Gastroesophageal sphincter (tissue), 4 donors: ENCODE measurements at regions not wholly inside any gene's neighbourhood (a gene's known extent, or its start where the extent isn't known, plus 50 kb on each side); places are given as distances from the start of the nearest gene placed in this dataset.
"Not testable (repeated sequence)": the region's sequence is repeated elsewhere in the genome, so short reads cannot be mapped to it uniquely, and the experiment has no call there.

Source experiments
- ATAC-seq: fragments of 150-250 bp; one replicate; pipeline ENCODE4 v1.9.1; 2016; ENCODE audit warnings: mild to moderate bottlenecking, moderate library complexity
- H3K27ac ChIP-seq, 4 donors: fragments of 200-600 bp; sonication (generic) in 3 of 4; 1 replicate in 3 of 4; 2 replicates in 1 of 4; pipeline ENCODE4 v1.5.1; 2016 to 2019
- H3K27me3 ChIP-seq: fragments of 200-600 bp; sonication (generic); one replicate; pipeline ENCODE4 v1.5.1; 2019
- H3K36me3 ChIP-seq, 2 donors: fragments of 200-600 bp; sonication (generic); one replicate each; pipeline ENCODE4 v1.5.1; 2019; ENCODE audit warnings: control low read depth in 1 of 2
- H3K4me1 ChIP-seq, 3 donors: fragments of 200-600 bp; sonication (generic); 1 replicate in 2 of 3; 2 replicates in 1 of 3; pipeline ENCODE4 v1.5.1; 2016 to 2019; ENCODE audit warnings: control low read depth in 2 of 3
- H3K4me3 ChIP-seq, 2 donors: fragments of 200-600 bp; sonication (generic); one replicate each; pipeline ENCODE4 v1.5.1; 2019; ENCODE audit warnings: mild to moderate bottlenecking in 1 of 2, moderate library complexity in 1 of 2
- H3K9me3 ChIP-seq, 3 donors: fragments of 200-600 bp; sonication (generic); one replicate each; pipeline ENCODE4 v1.5.1; 2017 to 2019; ENCODE audit warnings: control low read depth in 2 of 3
- EP300 ChIP-seq: sonication (generic); formaldehyde crosslinking; IDR thresholded peaks from one replicate; pipeline ENCODE4 v1.6.1; 2017; ENCODE audit warnings: antibody characterized with exemption, mild to moderate bottlenecking
- POLR2A ChIP-seq, 2 donors: fragments of 450-650 bp; IDR thresholded peaks; one replicate each; pipeline ENCODE4 v1.6.1; 2017; ENCODE audit warnings: antibody characterized with exemption in 2 of 2, mild to moderate bottlenecking in 2 of 2, moderate library complexity in 1 of 2
- POLR2AphosphoS5 ChIP-seq: sonication (generic); formaldehyde crosslinking; IDR thresholded peaks from one replicate; pipeline ENCODE4 v1.6.1; 2017; ENCODE audit warnings: antibody characterized with exemption
- WGBS, 2 donors: methylation state at CpG; one replicate each; pipeline ENCODE4 v1.1.5; 2018; ENCODE audit warnings: low coverage in 1 of 2; 5-methylcytosine and 5-hydroxymethylcytosine counted together
- TF ChIP-seq, protein P1 (sequence below), 4 experiments: fragments of 200-600 bp in 2 of 4; fragments of 450-650 bp in 2 of 4; sonication (generic) in 1 of 4; IDR thresholded peaks; one replicate each; pipeline ENCODE4 v1.5.1; 2017 to 2019; ENCODE audit warnings: antibody characterized with exemption in 4 of 4, mild to moderate bottlenecking in 2 of 4, moderate library complexity in 2 of 4

DNA sequence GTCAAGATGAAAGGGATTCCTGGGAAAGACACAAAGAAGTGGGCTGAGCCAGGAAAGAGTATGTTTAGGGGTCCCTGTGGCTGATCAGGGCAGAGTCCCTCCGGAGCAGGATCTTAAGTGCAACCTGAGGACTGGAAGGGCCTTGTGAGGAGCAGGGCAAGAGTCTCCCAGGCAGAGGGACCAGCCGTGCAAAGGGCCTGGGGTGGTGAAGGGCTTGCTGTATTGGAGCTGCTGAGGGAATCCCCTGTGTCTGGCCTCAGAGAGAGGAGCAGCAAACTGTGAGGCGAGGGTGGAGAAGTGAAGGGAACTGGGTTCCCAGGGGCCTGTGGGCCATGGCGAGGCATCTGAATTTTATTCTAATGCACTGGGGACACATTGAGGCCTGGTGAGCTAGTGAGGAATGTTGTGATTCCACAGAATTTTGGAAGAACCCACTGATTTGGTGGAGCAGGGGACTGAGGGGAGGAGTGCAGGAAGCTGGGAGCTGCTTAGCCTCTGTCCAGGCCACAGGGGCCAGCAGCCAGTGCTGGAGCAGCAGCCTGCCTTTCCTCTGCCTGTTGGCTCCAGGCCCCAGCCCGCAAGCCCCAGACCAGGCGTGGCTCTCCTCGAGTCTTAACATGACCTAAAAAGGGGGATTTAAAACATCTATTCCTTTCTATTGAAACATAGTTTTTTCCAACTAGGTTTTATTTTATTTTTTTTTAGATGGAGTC, 138.4 kb upstream of the IGFBP3 start:
- Histone ChIP-seq H3K9me3 (peaks cover 0 to 6% (median 0%) of the 10 kb centered on the region in 3 donors), H3K27me3 (no peaks in the 10 kb centered on the region), H3K4me1 (no peaks in the 10 kb centered on the region), H3K4me3 (no peak overlapping the region), H3K36me3 (no peaks in the 10 kb centered on the region), H3K27ac (no peak overlapping the region)
- no peak for TF ChIP-seq POLR2AphosphoS5
- 54 to 74% methylated on average over 3 to 6 of the region's 7 CpGs for WGBS, 2 donors
- ATAC-seq = no peak

DNA sequence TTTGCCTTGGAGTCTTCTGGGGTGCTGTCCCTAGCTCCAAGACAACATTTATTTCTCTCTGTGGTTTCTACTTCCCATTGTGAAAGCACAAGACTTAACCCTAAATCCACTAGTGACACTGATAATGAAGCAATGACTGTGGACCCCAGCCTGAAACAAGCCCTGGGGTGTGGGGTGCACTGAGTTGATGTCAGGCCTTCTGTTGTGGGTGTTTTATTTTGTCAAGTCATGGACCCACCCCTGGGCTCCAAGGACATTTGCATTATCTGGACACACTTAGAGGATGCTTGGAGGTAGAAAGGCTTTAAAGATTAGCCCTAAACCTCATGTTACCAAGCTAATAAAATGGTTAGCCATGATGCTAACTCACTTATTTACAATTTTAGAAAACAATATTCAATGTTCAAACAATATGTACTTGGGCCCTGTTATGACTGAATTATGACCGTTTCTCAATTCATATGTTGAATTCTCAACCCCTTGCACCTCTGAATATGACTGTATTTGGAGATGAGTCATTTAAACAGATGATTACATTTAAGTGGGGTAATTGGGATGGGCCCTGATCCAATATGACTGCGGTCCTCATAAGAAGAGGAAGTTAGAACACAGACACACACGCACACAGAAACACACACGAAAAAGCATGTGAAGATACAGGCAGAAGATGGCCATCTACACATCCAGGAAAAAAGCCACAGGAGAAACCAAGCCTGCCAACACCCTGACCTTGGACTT, 137.2 kb upstream of the IGFBP3 start:
- peaks cover 0 to 6% (median 0%) of the 10 kb centered on the region in 3 donors for H3K9me3 ChIP-seq
- 82 to 93% methylated on average over 4 of the region's 4 CpGs for WGBS, 2 donors
- no peak for TF ChIP-seq POLR2A (IDR thresholded peaks at IDR 0.05)
- TF ChIP-seq, protein P1, sequence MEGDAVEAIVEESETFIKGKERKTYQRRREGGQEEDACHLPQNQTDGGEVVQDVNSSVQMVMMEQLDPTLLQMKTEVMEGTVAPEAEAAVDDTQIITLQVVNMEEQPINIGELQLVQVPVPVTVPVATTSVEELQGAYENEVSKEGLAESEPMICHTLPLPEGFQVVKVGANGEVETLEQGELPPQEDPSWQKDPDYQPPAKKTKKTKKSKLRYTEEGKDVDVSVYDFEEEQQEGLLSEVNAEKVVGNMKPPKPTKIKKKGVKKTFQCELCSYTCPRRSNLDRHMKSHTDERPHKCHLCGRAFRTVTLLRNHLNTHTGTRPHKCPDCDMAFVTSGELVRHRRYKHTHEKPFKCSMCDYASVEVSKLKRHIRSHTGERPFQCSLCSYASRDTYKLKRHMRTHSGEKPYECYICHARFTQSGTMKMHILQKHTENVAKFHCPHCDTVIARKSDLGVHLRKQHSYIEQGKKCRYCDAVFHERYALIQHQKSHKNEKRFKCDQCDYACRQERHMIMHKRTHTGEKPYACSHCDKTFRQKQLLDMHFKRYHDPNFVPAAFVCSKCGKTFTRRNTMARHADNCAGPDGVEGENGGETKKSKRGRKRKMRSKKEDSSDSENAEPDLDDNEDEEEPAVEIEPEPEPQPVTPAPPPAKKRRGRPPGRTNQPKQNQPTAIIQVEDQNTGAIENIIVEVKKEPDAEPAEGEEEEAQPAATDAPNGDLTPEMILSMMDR (IDR thresholded peaks at IDR 0.05) = no peak
- TF ChIP-seq EP300 = no peak
- TF ChIP-seq POLR2AphosphoS5 = no peak
- H3K4me3 ChIP-seq = no peak overlapping the region
- H3K27me3 ChIP-seq = no peaks in the 10 kb centered on the region
- no peaks in the 10 kb centered on the region for H3K4me1 ChIP-seq
- no peak overlapping the region for H3K27ac ChIP-seq
- ATAC-seq = no peak
- no peaks in the 10 kb centered on the region for H3K36me3 ChIP-seq

DNA sequence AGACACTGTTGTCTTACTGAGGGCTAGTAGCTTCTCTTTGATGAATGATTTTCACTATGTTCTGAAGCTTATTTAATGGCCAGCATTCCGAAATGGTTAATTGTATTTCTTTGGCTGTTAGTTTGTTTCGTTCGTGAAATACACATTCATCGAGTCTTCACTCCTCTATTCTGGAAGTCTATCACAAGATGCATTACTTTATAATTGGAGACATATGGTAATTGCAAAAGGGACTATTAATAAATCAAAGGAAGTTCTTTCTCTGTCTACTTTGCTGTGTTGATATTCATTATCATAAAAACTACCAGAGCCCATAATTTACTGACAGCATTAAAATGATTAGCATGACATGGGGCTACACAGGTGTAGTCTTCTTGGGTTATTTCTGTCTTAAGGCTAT, 133.8 kb upstream of the IGFBP3 start:
- Histone ChIP-seq H3K4me3 (no peak overlapping the region), H3K27me3 (no peaks in the 10 kb centered on the region), H3K9me3 (peaks cover 0 to 3% (median 0%) of the 10 kb centered on the region in 3 donors), H3K4me1 (no peaks in the 10 kb centered on the region), H3K27ac (no peak overlapping the region), H3K36me3 (no peaks in the 10 kb centered on the region)
- TF ChIP-seq EP300 (no peak), POLR2A (IDR thresholded peaks at IDR 0.05) (no peak), POLR2AphosphoS5 (no peak)
- TF ChIP-seq, protein P1 (IDR thresholded peaks at IDR 0.05) = no peak
- WGBS, 2 donors = 17 to 64% methylated on average over 4 of the region's 4 CpGs
- no peak for ATAC-seq

DNA sequence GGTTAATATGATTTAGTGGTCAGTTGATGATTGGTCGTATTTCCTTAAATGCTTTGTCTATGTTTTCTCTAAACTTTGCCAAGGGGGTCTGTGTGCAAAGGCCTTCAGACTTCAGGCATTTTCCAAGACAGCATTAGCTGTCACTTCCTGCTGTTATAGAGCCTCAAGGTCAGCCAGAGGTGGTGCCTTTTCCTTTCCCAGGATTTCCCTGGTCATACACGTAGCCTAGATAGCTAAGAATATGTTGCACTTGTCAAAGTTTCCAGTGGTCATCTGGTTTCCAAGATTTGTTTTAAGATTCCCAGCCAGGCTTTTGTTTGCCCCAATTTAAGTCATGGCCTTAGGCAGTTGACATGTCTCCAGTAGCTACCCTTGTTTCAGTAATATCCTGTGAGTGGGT, 133.2 kb upstream of the IGFBP3 start:
- no peak for TF ChIP-seq POLR2A (IDR thresholded peaks at IDR 0.05)
- no peak for TF ChIP-seq POLR2AphosphoS5
- TF ChIP-seq EP300 = no peak
- TF ChIP-seq, protein P1 (IDR thresholded peaks at IDR 0.05) = no peak
- ATAC-seq = no peak
- Histone ChIP-seq H3K27ac (no peak overlapping the region), H3K4me3 (no peak overlapping the region), H3K9me3 (no peaks in the 10 kb centered on the region), H3K27me3 (no peaks in the 10 kb centered on the region), H3K36me3 (no peaks in the 10 kb centered on the region), H3K4me1 (no peaks in the 10 kb centered on the region)
- WGBS, 2 donors = 28 to 68% methylated on average over 2 of the region's 2 CpGs

DNA sequence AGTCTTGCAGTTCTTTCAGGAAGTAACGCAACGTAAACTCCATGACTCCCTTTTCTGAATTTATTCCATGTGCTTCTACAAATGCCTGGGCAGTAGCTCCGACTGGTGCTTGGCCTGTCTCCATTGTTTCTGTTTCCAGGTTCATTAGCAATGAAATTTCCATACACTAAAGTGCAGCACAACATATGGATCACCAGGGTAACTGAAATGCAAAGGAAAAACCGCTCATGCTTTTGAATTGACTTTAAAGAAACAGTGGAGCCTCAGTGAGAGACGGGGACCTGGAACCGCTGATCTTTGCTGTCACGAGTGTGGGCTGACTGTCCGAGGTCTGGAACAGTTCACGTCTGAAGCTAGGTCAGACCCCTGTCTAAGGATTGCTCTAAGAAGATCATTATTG, 126.5 kb upstream of the IGFBP3 start:
- H3K27ac ChIP-seq = no peak overlapping the region
- no peaks in the 10 kb centered on the region for H3K9me3 ChIP-seq
- WGBS, 2 donors = 65 to 69% methylated on average over 8 to 9 of the region's 9 CpGs
- H3K27me3 ChIP-seq = no peaks in the 10 kb centered on the region
- no peaks in the 10 kb centered on the region for H3K4me1 ChIP-seq
- ATAC-seq = no peak
- no peaks in the 10 kb centered on the region for H3K36me3 ChIP-seq
- TF ChIP-seq POLR2AphosphoS5 = no peak
- TF ChIP-seq POLR2A (IDR thresholded peaks at IDR 0.05) = no peak
- TF ChIP-seq, protein P1 (IDR thresholded peaks at IDR 0.05) = no peak
- no peak for TF ChIP-seq EP300
- no peak overlapping the region for H3K4me3 ChIP-seq

DNA sequence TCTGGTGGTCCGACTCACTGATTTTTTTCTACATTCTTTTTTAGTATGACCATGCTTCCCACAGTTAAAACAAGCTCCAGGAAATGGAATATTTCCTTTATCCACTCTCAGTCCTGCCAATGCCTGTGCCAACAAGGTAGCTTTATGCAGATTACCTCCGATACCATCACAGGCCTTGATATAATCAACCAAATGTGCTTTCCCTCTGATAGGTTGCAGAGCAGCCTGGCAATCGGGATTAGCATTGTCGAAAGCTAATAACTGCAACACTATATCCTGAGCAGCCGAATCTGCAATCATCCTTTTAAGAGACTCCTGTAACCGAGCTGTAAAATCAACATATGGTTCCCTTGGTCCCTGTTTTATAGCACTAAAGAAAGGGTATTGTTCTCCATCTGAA, 122.3 kb upstream of the IGFBP3 start:
- H3K9me3 ChIP-seq, H3K4me1 ChIP-seq, ATAC-seq, H3K27me3 ChIP-seq, H3K36me3 ChIP-seq, H3K4me3 ChIP-seq, H3K27ac ChIP-seq: not testable (repeated sequence)
- WGBS, 2 donors = 67 to 84% methylated on average over 1 to 6 of the region's 6 CpGs

DNA sequence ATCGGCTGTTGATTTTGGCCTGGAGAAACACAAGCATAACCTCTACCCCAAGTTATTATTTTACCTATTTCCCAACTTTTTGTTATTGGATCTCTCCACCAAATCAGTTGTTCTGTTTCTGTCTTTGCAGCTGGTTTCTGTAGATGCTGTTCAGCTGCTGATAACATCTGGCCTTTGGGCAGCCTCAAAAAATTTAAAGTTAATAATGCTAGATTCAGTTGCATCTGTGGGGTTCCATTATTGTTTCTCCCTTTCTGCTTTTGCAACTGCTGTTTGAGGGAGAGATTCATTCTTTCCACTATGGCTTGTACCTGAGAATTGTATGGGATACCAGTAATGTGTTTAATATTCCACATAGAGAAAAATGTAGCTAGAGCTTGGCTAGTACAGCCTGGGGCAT, 118.7 kb upstream of the IGFBP3 start:
- 71 to 100% methylated on average over 1 of the region's 1 CpG for WGBS, 2 donors
- not testable (repeated sequence) for H3K36me3 ChIP-seq, H3K27me3 ChIP-seq, ATAC-seq, H3K4me1 ChIP-seq, H3K9me3 ChIP-seq, H3K4me3 ChIP-seq, H3K27ac ChIP-seq
